ENCODE measurements at regions not wholly inside any gene's neighbourhood (a gene's known extent, or its start where the extent isn't known, plus 50 kb on each side); places are given as distances from the start of the nearest gene placed in this dataset.
"Not testable (repeated sequence)": the region's sequence is repeated elsewhere in the genome, so short reads cannot be mapped to it uniquely, and the experiment has no call there.

- Histone ChIP-seq H3K27me3 (replicated peaks) (no peaks in the 10 kb centered on the region), H3K4me3 (no peak overlapping the region), H3K27ac (no peak overlapping the region), H3K4me1 (replicated peaks) (peaks cover 20% of the 10 kb centered on the region), H3K9me3 (replicated peaks) (no peaks in the 10 kb centered on the region; the same call in 1 of the 2 replicates), H3K36me3 (no peaks in the 10 kb centered on the region)
- DNase-seq (ENCODE audit: low read depth in 1 of 2, low spot score in 2 of 2) = peak in 1 of 2 experiments; percentile 38
Measured at GRCh38 chr5:6083311-6083978, 294.9 kb downstream of the MED10 start.

GRCh38 chr5:6082685-6083084, 295.7 kb downstream of the MED10 start:
- no peak overlapping the region for H3K27ac ChIP-seq
- H3K4me3 ChIP-seq = no peak overlapping the region
- H3K27me3 ChIP-seq (replicated peaks) = no peaks in the 10 kb centered on the region
- H3K4me1 ChIP-seq (replicated peaks) = peaks cover 20% of the 10 kb centered on the region
- H3K36me3 ChIP-seq = no peaks in the 10 kb centered on the region
- no peaks in the 10 kb centered on the region; the same call in 1 of the 2 replicates for H3K9me3 ChIP-seq (replicated peaks)
- DNase-seq (ENCODE audit: low read depth in 1 of 2, low spot score in 2 of 2) = peak in 1 of 2 experiments; percentile 19

GRCh38 chr5:6081727-6082210, 296.6 kb downstream of the MED10 start:
- Histone ChIP-seq H3K9me3 (replicated peaks) (no peaks in the 10 kb centered on the region; the same call in 1 of the 2 replicates), H3K36me3 (no peaks in the 10 kb centered on the region), H3K27ac (no peak overlapping the region), H3K4me1 (replicated peaks) (peaks cover 20% of the 10 kb centered on the region), H3K27me3 (replicated peaks) (no peaks in the 10 kb centered on the region), H3K4me3 (no peak overlapping the region)
- no peak for DNase-seq (ENCODE audit: low read depth in 1 of 2, low spot score in 2 of 2)

- H3K27ac ChIP-seq = no peak overlapping the region
- no peaks in the 10 kb centered on the region; the same call in 1 of the 2 replicates for H3K9me3 ChIP-seq (replicated peaks)
- H3K36me3 ChIP-seq = no peaks in the 10 kb centered on the region
- H3K4me3 ChIP-seq = no peak overlapping the region
- H3K27me3 ChIP-seq (replicated peaks) = no peaks in the 10 kb centered on the region
- no peak for DNase-seq (ENCODE audit: low read depth in 1 of 2, low spot score in 2 of 2)
- H3K4me1 ChIP-seq (replicated peaks) = peaks cover 19% of the 10 kb centered on the region
Measured at GRCh38 chr5:6080930-6081726, 297.2 kb downstream of the MED10 start.

GRCh38 chr5:6080436-6080835, 297.9 kb downstream of the MED10 start:
- Histone ChIP-seq H3K36me3 (no peaks in the 10 kb centered on the region), H3K4me3 (no peak overlapping the region), H3K27me3 (replicated peaks) (no peaks in the 10 kb centered on the region), H3K4me1 (replicated peaks) (peaks cover 17% of the 10 kb centered on the region), H3K9me3 (replicated peaks) (no peaks in the 10 kb centered on the region; the same call in 1 of the 2 replicates), H3K27ac (no peak overlapping the region)
- DNase-seq (ENCODE audit: low read depth in 1 of 2, low spot score in 2 of 2) = no peak

- H3K4me3 ChIP-seq = no peak overlapping the region
- no peak for DNase-seq (ENCODE audit: low read depth in 1 of 2, low spot score in 2 of 2)
- H3K9me3 ChIP-seq (replicated peaks) = peaks cover 2% of the 10 kb centered on the region; the same call in 1 of the 2 replicates
- no peaks in the 10 kb centered on the region for H3K36me3 ChIP-seq
- H3K4me1 ChIP-seq (replicated peaks) = peaks cover 26% of the 10 kb centered on the region
- H3K27me3 ChIP-seq (replicated peaks) = no peaks in the 10 kb centered on the region
- H3K27ac ChIP-seq = no peak overlapping the region
Measured at GRCh38 chr5:6078881-6079280, 299.5 kb downstream of the MED10 start.

DNA sequence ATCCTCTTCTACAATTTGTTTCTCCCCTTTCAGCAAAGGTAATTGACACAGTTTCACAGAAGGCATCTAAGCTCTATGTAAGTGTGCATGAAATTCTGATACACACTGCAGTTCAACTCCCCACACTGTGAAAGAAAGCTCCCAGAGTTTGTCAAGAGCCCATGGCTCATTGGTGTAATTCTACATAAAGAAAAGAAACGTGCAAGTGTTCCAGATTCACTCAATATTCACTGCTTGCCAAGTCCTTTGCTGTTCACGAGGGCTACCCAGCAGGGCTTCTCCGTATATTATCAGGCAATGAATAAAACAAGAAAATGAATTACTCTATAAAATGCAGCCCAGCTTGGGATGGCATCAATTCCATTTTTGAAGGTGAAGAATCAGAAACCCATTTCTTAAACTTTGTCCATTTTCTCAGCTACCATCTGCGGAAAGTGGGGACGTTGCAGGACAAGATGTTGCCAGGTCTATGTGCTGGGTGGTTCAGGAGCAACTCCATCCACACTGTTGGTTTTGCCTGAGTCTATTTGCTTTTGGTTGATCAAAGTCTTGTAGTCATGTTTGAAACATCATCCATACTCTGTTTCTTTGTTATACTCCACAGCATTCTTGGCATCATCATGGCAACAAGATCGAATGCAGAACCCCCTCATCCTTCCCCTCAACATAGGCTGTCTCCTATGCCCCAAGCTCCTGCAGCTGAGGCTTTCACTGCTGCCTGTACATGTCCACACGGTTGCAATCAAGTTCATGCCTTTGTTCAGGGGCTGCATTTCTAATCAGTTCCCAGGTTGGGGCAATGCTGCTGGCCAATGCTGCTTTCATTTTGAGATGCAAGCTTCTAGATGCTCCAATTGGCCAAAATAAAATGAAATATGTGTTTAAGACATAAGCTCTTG, 301.8 kb downstream of the MED10 start:
- H3K9me3 ChIP-seq (replicated peaks) = peaks cover 2% of the 10 kb centered on the region; the same call in 1 of the 2 replicates
- H3K27ac ChIP-seq = no peak overlapping the region
- H3K27me3 ChIP-seq (replicated peaks) = no peaks in the 10 kb centered on the region
- no peaks in the 10 kb centered on the region for H3K36me3 ChIP-seq
- no peak overlapping the region for H3K4me3 ChIP-seq
- DNase-seq (ENCODE audit: low read depth in 1 of 2, low spot score in 2 of 2) = no peak
- H3K4me1 ChIP-seq (replicated peaks) = peaks cover 17% of the 10 kb centered on the region

- peaks cover 17% of the 10 kb centered on the region for H3K4me1 ChIP-seq (replicated peaks)
- H3K27ac ChIP-seq; H3K27me3 ChIP-seq (replicated peaks); DNase-seq (ENCODE audit: low read depth in 1 of 2, low spot score in 2 of 2); H3K4me3 ChIP-seq; H3K36me3 ChIP-seq; H3K9me3 ChIP-seq (replicated peaks): not testable (repeated sequence)
Measured at GRCh38 chr5:6072488-6072887, 305.9 kb downstream of the MED10 start.

DNA sequence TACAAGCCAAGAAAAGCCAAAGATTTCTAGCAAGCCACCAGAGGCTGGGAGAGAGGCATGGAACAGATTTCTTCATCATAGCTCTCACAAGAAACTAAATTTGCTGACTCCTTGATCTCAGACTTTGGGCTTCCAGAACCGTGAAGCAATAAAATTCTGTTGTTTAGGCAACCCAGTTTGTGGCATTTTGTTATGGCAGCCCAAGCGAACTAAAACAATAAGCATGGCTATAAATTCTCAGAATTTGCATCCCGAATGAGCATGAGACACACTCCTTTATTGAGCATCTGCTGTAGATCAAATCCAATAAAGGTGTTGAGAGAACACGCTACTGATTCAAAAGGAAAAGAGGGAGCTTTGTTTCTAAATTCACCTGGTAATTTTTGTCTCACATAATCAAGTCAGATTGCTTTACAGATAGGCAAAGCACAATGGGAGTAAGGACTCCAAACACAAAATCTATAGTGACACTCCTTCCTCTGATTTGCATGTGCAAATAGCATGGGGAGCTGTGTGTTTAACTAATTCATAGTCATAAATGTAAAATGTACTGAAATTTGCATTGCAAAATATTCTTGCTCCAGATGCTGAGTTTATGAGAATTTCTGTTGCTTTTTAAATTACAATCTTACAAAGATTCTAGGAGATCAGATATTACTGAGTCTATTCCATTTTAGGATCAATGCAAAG, 308.7 kb downstream of the MED10 start:
- peaks cover 2% of the 10 kb centered on the region; the same call in 1 of the 2 replicates for H3K9me3 ChIP-seq (replicated peaks)
- DNase-seq (ENCODE audit: low read depth in 1 of 2, low spot score in 2 of 2) = no peak
- H3K36me3 ChIP-seq = no peaks in the 10 kb centered on the region
- H3K4me1 ChIP-seq (replicated peaks) = 0 out of 2 replicates have a peak, but pooled peaks cover 5% of the 10 kb centered on the region
- H3K4me3 ChIP-seq = no peak overlapping the region
- no peak overlapping the region for H3K27ac ChIP-seq
- no peaks in the 10 kb centered on the region for H3K27me3 ChIP-seq (replicated peaks)

GRCh38 chr5:6066016-6066415, 312.3 kb downstream of the MED10 start:
- H3K4me3 ChIP-seq = no peak overlapping the region
- H3K9me3 ChIP-seq (replicated peaks) = no peaks in the 10 kb centered on the region
- no peaks in the 10 kb centered on the region for H3K36me3 ChIP-seq
- no peak overlapping the region for H3K27ac ChIP-seq
- H3K27me3 ChIP-seq (replicated peaks) = no peaks in the 10 kb centered on the region
- H3K4me1 ChIP-seq (replicated peaks) = no peaks in the 10 kb centered on the region
- DNase-seq (ENCODE audit: low read depth in 1 of 2, low spot score in 2 of 2) = no peak

GRCh38 chr5:6059137-6059800, 319.1 kb downstream of the MED10 start:
- Histone ChIP-seq H3K27ac (no peak overlapping the region), H3K27me3 (replicated peaks) (no peaks in the 10 kb centered on the region), H3K4me1 (replicated peaks) (no peaks in the 10 kb centered on the region), H3K36me3 (no peaks in the 10 kb centered on the region), H3K4me3 (no peak overlapping the region), H3K9me3 (replicated peaks) (no peaks in the 10 kb centered on the region)
- DNase-seq (ENCODE audit: low read depth in 1 of 2, low spot score in 2 of 2) = no peak

- H3K36me3 ChIP-seq = no peaks in the 10 kb centered on the region
- DNase-seq (ENCODE audit: low read depth in 1 of 2, low spot score in 2 of 2) = no peak
- H3K27ac ChIP-seq = no peak overlapping the region
- H3K9me3 ChIP-seq (replicated peaks) = no peaks in the 10 kb centered on the region
- no peaks in the 10 kb centered on the region for H3K27me3 ChIP-seq (replicated peaks)
- no peaks in the 10 kb centered on the region for H3K4me1 ChIP-seq (replicated peaks)
- H3K4me3 ChIP-seq = no peak overlapping the region
Measured at GRCh38 chr5:6058055-6058715, 320.2 kb downstream of the MED10 start.

Measured in SJSA1 (cell line).